ENCODE measurements at regions not wholly inside any gene's neighbourhood (a gene's known extent, or its start where the extent isn't known, plus 50 kb on each side); places are given as distances from the start of the nearest gene placed in this dataset.

DNA sequence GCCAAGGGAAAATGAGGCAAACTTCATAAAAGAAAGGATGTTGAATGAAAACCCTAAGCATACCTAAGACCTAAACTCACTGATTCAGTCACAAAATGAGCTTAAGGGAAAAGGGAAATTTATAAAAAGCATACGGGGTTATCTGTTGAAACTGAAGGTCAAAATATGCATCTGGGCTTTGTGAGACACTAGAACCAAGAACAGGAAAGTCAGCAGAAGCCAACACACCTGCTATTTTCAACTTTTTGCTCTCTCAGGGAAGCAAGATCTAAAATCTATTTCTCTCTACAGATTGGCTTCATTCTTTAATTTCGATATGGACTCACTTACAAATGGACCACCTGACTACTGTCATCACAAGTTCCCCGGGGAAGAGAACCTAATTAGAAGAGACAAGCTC, 338.6 kb upstream of the NECTIN3 start:
- CTCF ChIA-PET = no interaction called here
- H3K4me1 ChIP-seq (ENCODE audit: insufficient read depth, low read length, poor library complexity, severe bottlenecking) = no peaks in the 10 kb centered on the region
- intact Hi-C loops (cut with micrococcal nuclease; ENCODE audit: unreplicated experiment) = no loop called here
- no peak for TF ChIP-seq EZH2 (IDR thresholded peaks at IDR 0.05; ENCODE audit: borderline replicate concordance, low read depth, low read length, poor library complexity, severe bottlenecking)
- TF ChIP-seq, protein P1, sequence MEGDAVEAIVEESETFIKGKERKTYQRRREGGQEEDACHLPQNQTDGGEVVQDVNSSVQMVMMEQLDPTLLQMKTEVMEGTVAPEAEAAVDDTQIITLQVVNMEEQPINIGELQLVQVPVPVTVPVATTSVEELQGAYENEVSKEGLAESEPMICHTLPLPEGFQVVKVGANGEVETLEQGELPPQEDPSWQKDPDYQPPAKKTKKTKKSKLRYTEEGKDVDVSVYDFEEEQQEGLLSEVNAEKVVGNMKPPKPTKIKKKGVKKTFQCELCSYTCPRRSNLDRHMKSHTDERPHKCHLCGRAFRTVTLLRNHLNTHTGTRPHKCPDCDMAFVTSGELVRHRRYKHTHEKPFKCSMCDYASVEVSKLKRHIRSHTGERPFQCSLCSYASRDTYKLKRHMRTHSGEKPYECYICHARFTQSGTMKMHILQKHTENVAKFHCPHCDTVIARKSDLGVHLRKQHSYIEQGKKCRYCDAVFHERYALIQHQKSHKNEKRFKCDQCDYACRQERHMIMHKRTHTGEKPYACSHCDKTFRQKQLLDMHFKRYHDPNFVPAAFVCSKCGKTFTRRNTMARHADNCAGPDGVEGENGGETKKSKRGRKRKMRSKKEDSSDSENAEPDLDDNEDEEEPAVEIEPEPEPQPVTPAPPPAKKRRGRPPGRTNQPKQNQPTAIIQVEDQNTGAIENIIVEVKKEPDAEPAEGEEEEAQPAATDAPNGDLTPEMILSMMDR (conservative IDR thresholded peaks at IDR 0.05; ENCODE audit: low read depth, low read length) = no peak
- no peak for DNase-seq (ENCODE audit: low spot score)
- H3K27me3 ChIP-seq (replicated peaks; ENCODE audit: insufficient read depth, low read depth, low read length, poor library complexity) = no peaks in the 10 kb centered on the region
- H3K36me3 ChIP-seq (ENCODE audit: insufficient read depth, low read length, poor library complexity, severe bottlenecking) = no peaks in the 10 kb centered on the region
- no peaks in the 10 kb centered on the region for H3K9me3 ChIP-seq (ENCODE audit: low read depth, low read length, poor library complexity, severe bottlenecking)
- POLR2A ChIA-PET (ENCODE audit: low non-redundant PET) = no interaction called here
- no TSS peak for BruUV-seq (replicated peaks)
- H3K27ac ChIP-seq (ENCODE audit: low read depth, low read length, poor library complexity, severe bottlenecking) = no peak overlapping the region
- H3K4me3 ChIP-seq (ENCODE audit: low read depth, low read length, poor library complexity, severe bottlenecking) = no peak overlapping the region

- ChIA-PET CTCF (no interaction called here), POLR2A (ENCODE audit: low non-redundant PET) (no interaction called here)
- Histone ChIP-seq H3K4me3 (ENCODE audit: low read depth, low read length, poor library complexity, severe bottlenecking) (no peak overlapping the region), H3K27me3 (replicated peaks; ENCODE audit: insufficient read depth, low read depth, low read length, poor library complexity) (no peaks in the 10 kb centered on the region), H3K27ac (ENCODE audit: low read depth, low read length, poor library complexity, severe bottlenecking) (no peak overlapping the region), H3K4me1 (ENCODE audit: insufficient read depth, low read length, poor library complexity, severe bottlenecking) (no peaks in the 10 kb centered on the region), H3K36me3 (ENCODE audit: insufficient read depth, low read length, poor library complexity, severe bottlenecking) (no peaks in the 10 kb centered on the region), H3K9me3 (ENCODE audit: low read depth, low read length, poor library complexity, severe bottlenecking) (no peaks in the 10 kb centered on the region)
- TF ChIP-seq EZH2 (IDR thresholded peaks at IDR 0.05; ENCODE audit: borderline replicate concordance, low read depth, low read length, poor library complexity, severe bottlenecking) = no peak
- TF ChIP-seq, protein P1 (conservative IDR thresholded peaks at IDR 0.05; ENCODE audit: low read depth, low read length) = no peak
- no peak for DNase-seq (ENCODE audit: low spot score)
- intact Hi-C loops (cut with micrococcal nuclease; ENCODE audit: unreplicated experiment) = no loop called here
- BruUV-seq (replicated peaks) = no TSS peak
Measured at GRCh38 chr3:110734524-110734923, 337.1 kb upstream of the NECTIN3 start.

DNA sequence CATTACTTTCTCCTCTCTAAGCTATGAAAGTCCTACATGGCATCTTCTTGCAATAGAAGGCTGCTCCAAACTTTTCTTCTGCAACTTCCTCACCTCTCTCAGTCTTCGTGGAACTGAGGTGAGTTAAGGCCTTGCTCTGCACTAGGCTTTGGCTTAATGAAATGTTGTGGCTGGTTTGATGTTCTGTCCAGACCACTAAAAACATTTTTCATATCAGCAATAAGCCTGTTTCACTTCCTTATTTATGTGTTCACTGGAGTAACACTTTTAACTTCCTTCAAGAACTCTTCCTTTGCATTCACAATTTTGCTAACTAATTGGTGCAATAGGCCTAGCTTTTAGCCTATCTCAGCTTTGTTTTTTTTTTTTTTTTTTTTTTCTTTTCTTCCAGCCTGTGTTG, 335.3 kb upstream of the NECTIN3 start:
- BruUV-seq (replicated peaks) = no TSS peak
- ChIA-PET CTCF (no interaction called here), POLR2A (ENCODE audit: low non-redundant PET) (interaction anchor here (0.6 kb wide), 1 partner anchor 460 kb away, joined by 11 read pairs; no protein-coding TSS in a partner anchor)
- TF ChIP-seq, protein P1 (conservative IDR thresholded peaks at IDR 0.05; ENCODE audit: low read depth, low read length) = no peak
- TF ChIP-seq EZH2 (IDR thresholded peaks at IDR 0.05; ENCODE audit: borderline replicate concordance, low read depth, low read length, poor library complexity, severe bottlenecking) = no peak
- Histone ChIP-seq H3K4me3 (ENCODE audit: low read depth, low read length, poor library complexity, severe bottlenecking) (no peak overlapping the region), H3K27ac (ENCODE audit: low read depth, low read length, poor library complexity, severe bottlenecking) (no peak overlapping the region), H3K4me1 (ENCODE audit: insufficient read depth, low read length, poor library complexity, severe bottlenecking) (no peaks in the 10 kb centered on the region), H3K9me3 (ENCODE audit: low read depth, low read length, poor library complexity, severe bottlenecking) (no peaks in the 10 kb centered on the region), H3K27me3 (replicated peaks; ENCODE audit: insufficient read depth, low read depth, low read length, poor library complexity) (no peaks in the 10 kb centered on the region), H3K36me3 (ENCODE audit: insufficient read depth, low read length, poor library complexity, severe bottlenecking) (no peaks in the 10 kb centered on the region)
- intact Hi-C loops (cut with micrococcal nuclease; ENCODE audit: unreplicated experiment) = no loop called here
- DNase-seq (ENCODE audit: low spot score) = no peak

Data from A673 (cell line).